ENCODE measurements at regions not wholly inside any gene's neighbourhood (a gene's known extent, or its start where the extent isn't known, plus 50 kb on each side); places are given as distances from the start of the nearest gene placed in this dataset.

- Mint-ChIP-seq H3K27ac (no peak overlapping the region), H3K9me3 (no peaks in the 10 kb centered on the region), H3K36me3 (ENCODE audit: low read depth) (no peaks in the 10 kb centered on the region), H3K4me1 (ENCODE audit: low read depth) (no peaks in the 10 kb centered on the region), H3K27me3 (ENCODE audit: low read depth) (peaks cover 5% of the 10 kb centered on the region), H3K4me3 (no peak overlapping the region)
- intact Hi-C loops (cut with micrococcal nuclease): no loop called here
- no peak for DNase-seq
- CTCF ChIA-PET: interaction anchor here (0.6 kb wide), 1 partner anchor 385 kb away, joined by 5 read pairs; no protein-coding TSS in a partner anchor
These were observed 213.3 kb downstream of the MZT1 start for GRCh38 chr13:72514146-72514545.

GRCh38 chr13:72508392-72508791 lies 219.0 kb downstream of the MZT1 start:
- H3K4me1 Mint-ChIP-seq (ENCODE audit: low read depth): no peaks in the 10 kb centered on the region
- no peak overlapping the region for H3K27ac Mint-ChIP-seq
- H3K36me3 Mint-ChIP-seq (ENCODE audit: low read depth): no peaks in the 10 kb centered on the region
- H3K9me3 Mint-ChIP-seq: no peaks in the 10 kb centered on the region
- H3K4me3 Mint-ChIP-seq: no peak overlapping the region
- H3K27me3 Mint-ChIP-seq (ENCODE audit: low read depth): peaks cover 8% of the 10 kb centered on the region
- intact Hi-C loops (cut with micrococcal nuclease): no loop called here
- CTCF ChIA-PET: interaction anchor here (0.6 kb wide), 1 partner anchor 63 kb away, joined by 3 read pairs; no protein-coding TSS in a partner anchor
- DNase-seq: no peak

- Mint-ChIP-seq H3K9me3 (no peaks in the 10 kb centered on the region), H3K4me3 (no peak overlapping the region), H3K4me1 (ENCODE audit: low read depth) (no peaks in the 10 kb centered on the region), H3K36me3 (ENCODE audit: low read depth) (no peaks in the 10 kb centered on the region), H3K27me3 (ENCODE audit: low read depth) (peaks cover 6% of the 10 kb centered on the region), H3K27ac (no peak overlapping the region)
- CTCF ChIA-PET: no interaction called here
- DNase-seq: no peak
- intact Hi-C loops (cut with micrococcal nuclease): no loop called here
These were observed 219.8 kb downstream of the MZT1 start for GRCh38 chr13:72507416-72508199.

- H3K9me3 Mint-ChIP-seq: no peaks in the 10 kb centered on the region
- no peak for DNase-seq
These were observed 220.7 kb downstream of the MZT1 start for GRCh38 chr13:72506706-72507105.

GRCh38 chr13:72505376-72505775 lies 222.1 kb downstream of the MZT1 start:
- intact Hi-C loops (cut with micrococcal nuclease): no loop called here
- no peak overlapping the region for H3K27ac Mint-ChIP-seq

More at GRCh38 chr13:72506706-72507105, 220.7 kb downstream of the MZT1 start:
- Mint-ChIP-seq H3K4me3 (no peak overlapping the region), H3K27ac (no peak overlapping the region), H3K4me1 (ENCODE audit: low read depth) (no peaks in the 10 kb centered on the region), H3K36me3 (ENCODE audit: low read depth) (no peaks in the 10 kb centered on the region), H3K27me3 (ENCODE audit: low read depth) (peaks cover 6% of the 10 kb centered on the region)
- CTCF ChIA-PET: no interaction called here
- intact Hi-C loops (cut with micrococcal nuclease): no loop called here

GRCh38 chr13:72504131-72504841 lies 223.1 kb downstream of the MZT1 start:
- H3K27ac Mint-ChIP-seq: no peak overlapping the region
- H3K36me3 Mint-ChIP-seq (ENCODE audit: low read depth): no peaks in the 10 kb centered on the region
- no peak for DNase-seq
- H3K27me3 Mint-ChIP-seq (ENCODE audit: low read depth): peaks cover 6% of the 10 kb centered on the region
- CTCF ChIA-PET: no interaction called here
- no peak overlapping the region for H3K4me3 Mint-ChIP-seq
- intact Hi-C loops (cut with micrococcal nuclease): no loop called here
- no peaks in the 10 kb centered on the region for H3K9me3 Mint-ChIP-seq
- H3K4me1 Mint-ChIP-seq (ENCODE audit: low read depth): no peaks in the 10 kb centered on the region

More at GRCh38 chr13:72505376-72505775, 222.1 kb downstream of the MZT1 start:
- Mint-ChIP-seq H3K36me3 (ENCODE audit: low read depth) (no peaks in the 10 kb centered on the region), H3K9me3 (no peaks in the 10 kb centered on the region), H3K27me3 (ENCODE audit: low read depth) (peaks cover 6% of the 10 kb centered on the region), H3K4me3 (no peak overlapping the region), H3K4me1 (ENCODE audit: low read depth) (no peaks in the 10 kb centered on the region)
- no peak for DNase-seq
- CTCF ChIA-PET: no interaction called here

GRCh38 chr13:72500851-72501250 lies 226.6 kb downstream of the MZT1 start:
- intact Hi-C loops (cut with micrococcal nuclease): no loop called here
- Mint-ChIP-seq H3K9me3 (no peaks in the 10 kb centered on the region), H3K4me1 (ENCODE audit: low read depth) (no peaks in the 10 kb centered on the region), H3K36me3 (ENCODE audit: low read depth) (no peaks in the 10 kb centered on the region), H3K27ac (no peak overlapping the region), H3K4me3 (no peak overlapping the region), H3K27me3 (ENCODE audit: low read depth) (no peaks in the 10 kb centered on the region)
- DNase-seq: no peak
- CTCF ChIA-PET: no interaction called here

GRCh38 chr13:72495681-72496080 lies 231.7 kb downstream of the MZT1 start:
- H3K4me1 Mint-ChIP-seq (ENCODE audit: low read depth): no peaks in the 10 kb centered on the region
- no peaks in the 10 kb centered on the region for H3K36me3 Mint-ChIP-seq (ENCODE audit: low read depth)
- DNase-seq: no peak
- no peak overlapping the region for H3K27ac Mint-ChIP-seq
- CTCF ChIA-PET: no interaction called here
- intact Hi-C loops (cut with micrococcal nuclease): no loop called here
- H3K9me3 Mint-ChIP-seq: no peaks in the 10 kb centered on the region
- H3K27me3 Mint-ChIP-seq (ENCODE audit: low read depth): peaks cover 2% of the 10 kb centered on the region
- no peak overlapping the region for H3K4me3 Mint-ChIP-seq

- intact Hi-C loops (cut with micrococcal nuclease): no loop called here
- no peaks in the 10 kb centered on the region for H3K9me3 Mint-ChIP-seq
- no peaks in the 10 kb centered on the region for H3K36me3 Mint-ChIP-seq (ENCODE audit: low read depth)
- CTCF ChIA-PET: no interaction called here
- H3K27ac Mint-ChIP-seq: no peak overlapping the region
- no peak overlapping the region for H3K4me3 Mint-ChIP-seq
- DNase-seq: no peak
- H3K4me1 Mint-ChIP-seq (ENCODE audit: low read depth): no peaks in the 10 kb centered on the region
- H3K27me3 Mint-ChIP-seq (ENCODE audit: low read depth): peaks cover 2% of the 10 kb centered on the region
These were observed 237.7 kb downstream of the MZT1 start for GRCh38 chr13:72489751-72490150.

- H3K4me3 Mint-ChIP-seq: no peak overlapping the region
- intact Hi-C loops (cut with micrococcal nuclease): no loop called here
- CTCF ChIA-PET: interaction anchor here (1.2 kb wide), 1 partner anchor 93 kb away, joined by 4 read pairs; no protein-coding TSS in a partner anchor
These were observed 254.1 kb downstream of the MZT1 start for GRCh38 chr13:72473321-72473720.

GRCh38 chr13:72469906-72470305 lies 257.5 kb downstream of the MZT1 start:
- no peaks in the 10 kb centered on the region for H3K36me3 Mint-ChIP-seq (ENCODE audit: low read depth)
- H3K9me3 Mint-ChIP-seq: no peaks in the 10 kb centered on the region
- H3K27me3 Mint-ChIP-seq (ENCODE audit: low read depth): peaks cover 3% of the 10 kb centered on the region
- no peak overlapping the region for H3K4me3 Mint-ChIP-seq
- intact Hi-C loops (cut with micrococcal nuclease): no loop called here
- no peak for DNase-seq
- H3K4me1 Mint-ChIP-seq (ENCODE audit: low read depth): no peaks in the 10 kb centered on the region
- CTCF ChIA-PET: no interaction called here
- no peak overlapping the region for H3K27ac Mint-ChIP-seq

More at GRCh38 chr13:72473321-72473720, 254.1 kb downstream of the MZT1 start:
- Mint-ChIP-seq H3K4me1 (ENCODE audit: low read depth) (no peaks in the 10 kb centered on the region), H3K27me3 (ENCODE audit: low read depth) (peaks cover 3% of the 10 kb centered on the region), H3K27ac (no peak overlapping the region), H3K9me3 (no peaks in the 10 kb centered on the region), H3K36me3 (ENCODE audit: low read depth) (no peaks in the 10 kb centered on the region)
- no peak for DNase-seq

GRCh38 chr13:72463561-72463960 lies 263.9 kb downstream of the MZT1 start:
- H3K9me3 Mint-ChIP-seq: no peaks in the 10 kb centered on the region
- intact Hi-C loops (cut with micrococcal nuclease): no loop called here
- no peak for DNase-seq
- no peak overlapping the region for H3K27ac Mint-ChIP-seq
- no peaks in the 10 kb centered on the region for H3K27me3 Mint-ChIP-seq (ENCODE audit: low read depth)
- H3K4me3 Mint-ChIP-seq: no peak overlapping the region
- CTCF ChIA-PET: no interaction called here
- no peaks in the 10 kb centered on the region for H3K4me1 Mint-ChIP-seq (ENCODE audit: low read depth)
- H3K36me3 Mint-ChIP-seq (ENCODE audit: low read depth): no peaks in the 10 kb centered on the region

GRCh38 chr13:72462726-72463125 lies 264.7 kb downstream of the MZT1 start:
- no peaks in the 10 kb centered on the region for H3K36me3 Mint-ChIP-seq (ENCODE audit: low read depth)
- no peaks in the 10 kb centered on the region for H3K4me1 Mint-ChIP-seq (ENCODE audit: low read depth)
- H3K27ac Mint-ChIP-seq: no peak overlapping the region
- H3K4me3 Mint-ChIP-seq: no peak overlapping the region
- no peaks in the 10 kb centered on the region for H3K27me3 Mint-ChIP-seq (ENCODE audit: low read depth)
- intact Hi-C loops (cut with micrococcal nuclease): no loop called here
- CTCF ChIA-PET: no interaction called here
- H3K9me3 Mint-ChIP-seq: no peaks in the 10 kb centered on the region
- DNase-seq: no peak
